ENCODE measurements at regions not wholly inside any gene's neighbourhood (a gene's known extent, or its start where the extent isn't known, plus 50 kb on each side); places are given as distances from the start of the nearest gene placed in this dataset.

- DNase-seq (ENCODE audit: low read depth): no peak
These were observed 201.1 kb upstream of the MVB12B start for GRCh38 chr9:126125577-126125976.

GRCh38 chr9:126125992-126126409 is 200.6 kb upstream of the MVB12B start:
- DNase-seq (ENCODE audit: low read depth): no peak

GRCh38 chr9:126126807-126127206 is 199.8 kb upstream of the MVB12B start:
- no peak for DNase-seq (ENCODE audit: low read depth)

GRCh38 chr9:126127591-126127990 is 199.0 kb upstream of the MVB12B start:
- no peak for DNase-seq (ENCODE audit: low read depth)

GRCh38 chr9:126128494-126129142 is 198.0 kb upstream of the MVB12B start:
- no peak for DNase-seq (ENCODE audit: low read depth)

- DNase-seq (ENCODE audit: low read depth): no peak
These were observed 195.3 kb upstream of the MVB12B start for GRCh38 chr9:126131066-126132010.

- no peak for DNase-seq (ENCODE audit: low read depth)
These were observed 193.9 kb upstream of the MVB12B start for GRCh38 chr9:126132746-126133145.

GRCh38 chr9:126144196-126144595 is 182.4 kb upstream of the MVB12B start:
- no peak for DNase-seq (ENCODE audit: low read depth)

GRCh38 chr9:126144603-126145456 is 181.8 kb upstream of the MVB12B start:
- no peak for DNase-seq (ENCODE audit: low read depth)

- no peak for DNase-seq (ENCODE audit: low read depth)
These were observed 180.8 kb upstream of the MVB12B start for GRCh38 chr9:126145887-126146253.

- no peak for DNase-seq (ENCODE audit: low read depth)
These were observed 180.1 kb upstream of the MVB12B start for GRCh38 chr9:126146254-126147145.

GRCh38 chr9:126147186-126147935 is 179.3 kb upstream of the MVB12B start:
- DNase-seq (ENCODE audit: low read depth): no peak

GRCh38 chr9:126147936-126148870 is 178.4 kb upstream of the MVB12B start:
- no peak for DNase-seq (ENCODE audit: low read depth)

- DNase-seq (ENCODE audit: low read depth): no peak
These were observed 177.6 kb upstream of the MVB12B start for GRCh38 chr9:126148994-126149393.

GRCh38 chr9:126149661-126150060 is 177.0 kb upstream of the MVB12B start:
- no peak for DNase-seq (ENCODE audit: low read depth)

GRCh38 chr9:126150411-126151030 is 176.1 kb upstream of the MVB12B start:
- no peak for DNase-seq (ENCODE audit: low read depth)

GRCh38 chr9:126151031-126151685 is 175.5 kb upstream of the MVB12B start:
- no peak for DNase-seq (ENCODE audit: low read depth)

GRCh38 chr9:126151686-126152134 is 174.9 kb upstream of the MVB12B start:
- DNase-seq (ENCODE audit: low read depth): no peak
